ENCODE measurements at regions not wholly inside any gene's neighbourhood (a gene's known extent, or its start where the extent isn't known, plus 50 kb on each side); places are given as distances from the start of the nearest gene placed in this dataset.
"Not testable (repeated sequence)": the region's sequence is repeated elsewhere in the genome, so short reads cannot be mapped to it uniquely, and the experiment has no call there.

GRCh38 chr16:16742573-16742972 lies 363.6 kb downstream of the NPIPA7 start:
- not testable (repeated sequence) for H3K9me3 Mint-ChIP-seq; H3K4me3 Mint-ChIP-seq; H3K27ac Mint-ChIP-seq; H3K27me3 Mint-ChIP-seq (ENCODE audit: low read depth); H3K36me3 Mint-ChIP-seq (ENCODE audit: low read depth); H3K4me1 Mint-ChIP-seq

- H3K4me1 Mint-ChIP-seq; H3K9me3 Mint-ChIP-seq; H3K4me3 Mint-ChIP-seq; H3K27me3 Mint-ChIP-seq (ENCODE audit: low read depth); H3K27ac Mint-ChIP-seq; H3K36me3 Mint-ChIP-seq (ENCODE audit: low read depth): not testable (repeated sequence)
Measured at GRCh38 chr16:16754992-16755667, 376.2 kb downstream of the NPIPA7 start.

GRCh38 chr16:16763449-16763848 lies 384.5 kb downstream of the NPIPA7 start:
- Mint-ChIP-seq H3K4me3 (no peak overlapping the region), H3K27me3 (ENCODE audit: low read depth) (no peaks in the 10 kb centered on the region), H3K9me3 (peaks cover 3% of the 10 kb centered on the region), H3K27ac (no peak overlapping the region), H3K4me1 (no peaks in the 10 kb centered on the region), H3K36me3 (ENCODE audit: low read depth) (no peaks in the 10 kb centered on the region)
- TF ChIP-seq CTCF (IDR thresholded peaks at IDR 0.05; ENCODE audit: unreplicated experiment in 3 of 3), result no peak

- H3K27me3 Mint-ChIP-seq (ENCODE audit: low read depth); H3K9me3 Mint-ChIP-seq; H3K4me1 Mint-ChIP-seq; H3K27ac Mint-ChIP-seq; H3K36me3 Mint-ChIP-seq (ENCODE audit: low read depth); H3K4me3 Mint-ChIP-seq: not testable (repeated sequence)
Measured at GRCh38 chr16:16770717-16771116, 391.8 kb downstream of the NPIPA7 start.

GRCh38 chr16:16774389-16774788 lies 395.4 kb downstream of the NPIPA7 start:
- no peak overlapping the region for H3K27ac Mint-ChIP-seq
- no peaks in the 10 kb centered on the region for H3K4me1 Mint-ChIP-seq
- H3K27me3 Mint-ChIP-seq (ENCODE audit: low read depth), result peaks cover 4% of the 10 kb centered on the region
- TF ChIP-seq CTCF (IDR thresholded peaks at IDR 0.05; ENCODE audit: unreplicated experiment in 3 of 3), result no peak
- no peak overlapping the region for H3K4me3 Mint-ChIP-seq
- no peaks in the 10 kb centered on the region for H3K36me3 Mint-ChIP-seq (ENCODE audit: low read depth)
- H3K9me3 Mint-ChIP-seq, result no peaks in the 10 kb centered on the region

GRCh38 chr16:16778332-16778731 lies 399.4 kb downstream of the NPIPA7 start:
- Mint-ChIP-seq H3K27me3 (ENCODE audit: low read depth) (peaks cover 4% of the 10 kb centered on the region), H3K4me3 (no peak overlapping the region), H3K36me3 (ENCODE audit: low read depth) (no peaks in the 10 kb centered on the region), H3K4me1 (no peaks in the 10 kb centered on the region), H3K9me3 (no peaks in the 10 kb centered on the region), H3K27ac (no peak overlapping the region)
- TF ChIP-seq CTCF (IDR thresholded peaks at IDR 0.05; ENCODE audit: unreplicated experiment in 3 of 3), result no peak

- Mint-ChIP-seq H3K27me3 (ENCODE audit: low read depth) (no peaks in the 10 kb centered on the region), H3K36me3 (ENCODE audit: low read depth) (no peaks in the 10 kb centered on the region), H3K27ac (no peak overlapping the region), H3K9me3 (no peaks in the 10 kb centered on the region), H3K4me1 (no peaks in the 10 kb centered on the region), H3K4me3 (no peak overlapping the region)
- no peak for TF ChIP-seq CTCF (IDR thresholded peaks at IDR 0.05; ENCODE audit: unreplicated experiment in 3 of 3)
Measured at GRCh38 chr16:16780588-16780987, 401.6 kb downstream of the NPIPA7 start.
